Mesendoderm (in vitro differentiated cells): ENCODE measurements at regions not wholly inside any gene's neighbourhood (a gene's known extent, or its start where the extent isn't known, plus 50 kb on each side); places are given as distances from the start of the nearest gene placed in this dataset.

Experiments used
- DNase-seq: peaks from one replicate; pipeline ENCODE4 v3.0.0; 2013
- H2AK5ac ChIP-seq: 2 replicates; pipeline ENCODE4 v1.6.1; 2013; ENCODE audit warnings: low read length, inconsistent platforms
- H2BK120ac ChIP-seq: 2 replicates; pipeline ENCODE4 v1.6.1; 2013; ENCODE audit warnings: low read depth, mild to moderate bottlenecking, low read length, moderate library complexity, mixed read lengths
- H2BK15ac ChIP-seq: replicated peaks from 2 replicates; pipeline ENCODE4 v1.6.1; 2013; ENCODE audit warnings: low read depth, mild to moderate bottlenecking, moderate library complexity
- H2BK5ac ChIP-seq: 2 replicates; pipeline ENCODE4 v1.6.1; 2013; ENCODE audit warnings: low read length, inconsistent platforms
- H3K18ac ChIP-seq: 2 replicates; pipeline ENCODE4 v1.6.1; 2013; ENCODE audit warnings: mild to moderate bottlenecking, low read length, mixed read lengths
- H3K23ac ChIP-seq: one replicate; pipeline ENCODE4 v1.6.1; 2013; ENCODE audit warnings: low read length
- H3K27ac ChIP-seq: 2 replicates; pipeline ENCODE4 v1.5.1; 2013; ENCODE audit warnings: low read depth, mild to moderate bottlenecking, inconsistent platforms, low read length, moderate library complexity
- H3K27me3 ChIP-seq: 2 replicates; pipeline ENCODE4 v1.6.1; 2013; ENCODE audit warnings: low read length, control low read depth, mild to moderate bottlenecking, inconsistent platforms; ENCODE audit not compliant: insufficient read depth, poor library complexity
- H3K36me3 ChIP-seq: 2 replicates; pipeline ENCODE4 v1.6.1; 2013; ENCODE audit warnings: low read length, inconsistent platforms; ENCODE audit not compliant: control insufficient read depth, insufficient read depth
- H3K4ac ChIP-seq: one replicate; pipeline ENCODE4 v1.6.1; 2013; ENCODE audit warnings: low read depth, mild to moderate bottlenecking, low read length, moderate library complexity
- H3K4me1 ChIP-seq: 2 replicates; pipeline ENCODE4 v1.6.1; 2013; ENCODE audit warnings: low read depth, low read length, inconsistent platforms; ENCODE audit not compliant: control insufficient read depth
- H3K4me2 ChIP-seq: 2 replicates; pipeline ENCODE4 v1.6.1; 2013; ENCODE audit warnings: low read length
- H3K4me3 ChIP-seq: 2 replicates; pipeline ENCODE4 v1.5.1; 2013; ENCODE audit warnings: mild to moderate bottlenecking, low read length
- H3K56ac ChIP-seq: one replicate; pipeline ENCODE4 v1.6.1; 2013; ENCODE audit warnings: low read length
- H3K79me1 ChIP-seq: 2 replicates; pipeline ENCODE4 v1.6.1; 2013; ENCODE audit warnings: low read length, inconsistent platforms
- H3K79me2 ChIP-seq: 2 replicates; pipeline ENCODE4 v1.6.1; 2013; ENCODE audit warnings: mild to moderate bottlenecking, low read length; ENCODE audit not compliant: control insufficient read depth, insufficient read depth
- H3K9ac ChIP-seq: 2 replicates; pipeline ENCODE4 v1.6.1; 2013; ENCODE audit warnings: low read length, inconsistent platforms
- H4K5ac ChIP-seq: one replicate; pipeline ENCODE4 v1.6.1; 2013; ENCODE audit warnings: low read length
- H4K8ac ChIP-seq: one replicate; pipeline ENCODE4 v1.6.1; 2013; ENCODE audit warnings: low read depth, mild to moderate bottlenecking, control low read depth, low read length, moderate library complexity
- WGBS: extraction: QIAGEN DNeasy Blood & Tissue Kit; methylation state at CpG from one replicate; pipeline ENCODE4 v1.1.7; 2013; ENCODE audit warnings: low lambda C conversion rate, missing lambda C conversion rate; ENCODE audit not compliant: insufficient coverage; ENCODE audit errors: extremely low coverage; 5-methylcytosine and 5-hydroxymethylcytosine counted together

GRCh38 chr18:51433881-51434280 is 236.4 kb upstream of the MEX3C start:
- H3K27me3 ChIP-seq: no peaks in the 10 kb centered on the region
- H3K4me1 ChIP-seq: peaks cover 3% of the 10 kb centered on the region
- H3K18ac ChIP-seq: no peak overlapping the region
- no peak overlapping the region for H2BK5ac ChIP-seq
- H3K36me3 ChIP-seq: no peaks in the 10 kb centered on the region
- no peak overlapping the region for H4K5ac ChIP-seq
- H3K9ac ChIP-seq: no peak overlapping the region
- no peak overlapping the region for H3K56ac ChIP-seq
- H3K4me2 ChIP-seq: no peak overlapping the region
- H2BK15ac ChIP-seq: no peak overlapping the region
- no peak overlapping the region for H2AK5ac ChIP-seq
- H3K79me1 ChIP-seq: no peaks in the 10 kb centered on the region
- H2BK120ac ChIP-seq: no peak overlapping the region
- H3K79me2 ChIP-seq: no peaks in the 10 kb centered on the region
- no CpG with 5 or more reads among the region's 3 CpGs for WGBS
- H3K4ac ChIP-seq: no peak overlapping the region
- H4K8ac ChIP-seq: no peak overlapping the region
- H3K27ac ChIP-seq: no peak overlapping the region
- H3K23ac ChIP-seq: no peak overlapping the region
- no peak for DNase-seq
- H3K4me3 ChIP-seq: no peak overlapping the region

- Histone ChIP-seq H3K79me2 (no peaks in the 10 kb centered on the region), H3K4me3 (no peak overlapping the region), H3K23ac (no peak overlapping the region), H3K9ac (no peak overlapping the region), H3K27me3 (no peaks in the 10 kb centered on the region), H3K27ac (peak overlapping the region; percentile 36), H3K79me1 (no peaks in the 10 kb centered on the region), H3K4ac (peak overlapping the region; percentile 43), H2BK120ac (no peak overlapping the region), H3K4me1 (peaks cover 3% of the 10 kb centered on the region), H3K56ac (no peak overlapping the region), H4K8ac (no peak overlapping the region), H4K5ac (no peak overlapping the region), H3K18ac (no peak overlapping the region), H2AK5ac (no peak overlapping the region), H3K36me3 (no peaks in the 10 kb centered on the region), H3K4me2 (no peak overlapping the region), H2BK15ac (no peak overlapping the region), H2BK5ac (no peak overlapping the region)
- DNase-seq: no peak
- no CpG with 5 or more reads among the region's 13 CpGs for WGBS
These were observed 240.1 kb upstream of the MEX3C start for GRCh38 chr18:51437280-51438271.

GRCh38 chr18:51438797-51439350 is 241.4 kb upstream of the MEX3C start:
- Histone ChIP-seq H3K4ac (no peak overlapping the region), H3K79me1 (no peaks in the 10 kb centered on the region), H3K4me3 (no peak overlapping the region), H2BK15ac (no peak overlapping the region), H3K4me1 (peaks cover 3% of the 10 kb centered on the region), H3K23ac (no peak overlapping the region), H3K36me3 (no peaks in the 10 kb centered on the region), H3K79me2 (no peaks in the 10 kb centered on the region), H3K9ac (no peak overlapping the region), H3K27me3 (no peaks in the 10 kb centered on the region), H2AK5ac (no peak overlapping the region), H4K5ac (no peak overlapping the region), H2BK120ac (no peak overlapping the region), H3K56ac (no peak overlapping the region), H3K27ac (no peak overlapping the region), H3K4me2 (no peak overlapping the region), H2BK5ac (no peak overlapping the region), H3K18ac (no peak overlapping the region), H4K8ac (no peak overlapping the region)
- DNase-seq: no peak

GRCh38 chr18:51442012-51442411 is 244.5 kb upstream of the MEX3C start:
- Histone ChIP-seq H3K4me1 (peaks cover 3% of the 10 kb centered on the region), H3K9ac (no peak overlapping the region), H2BK5ac (no peak overlapping the region), H3K27ac (no peak overlapping the region), H4K5ac (no peak overlapping the region), H3K79me1 (no peaks in the 10 kb centered on the region), H3K4ac (no peak overlapping the region), H3K79me2 (no peaks in the 10 kb centered on the region), H3K4me2 (no peak overlapping the region), H2BK120ac (no peak overlapping the region), H2AK5ac (no peak overlapping the region), H3K23ac (no peak overlapping the region), H3K56ac (no peak overlapping the region), H3K18ac (no peak overlapping the region), H4K8ac (no peak overlapping the region), H3K27me3 (no peaks in the 10 kb centered on the region), H3K36me3 (no peaks in the 10 kb centered on the region), H2BK15ac (no peak overlapping the region), H3K4me3 (no peak overlapping the region)
- no peak for DNase-seq

- no peak overlapping the region for H2BK15ac ChIP-seq
- H3K9ac ChIP-seq: no peak overlapping the region
- no peaks in the 10 kb centered on the region for H3K4me1 ChIP-seq
- H4K5ac ChIP-seq: no peak overlapping the region
- no peak overlapping the region for H3K4me3 ChIP-seq
- H3K23ac ChIP-seq: no peak overlapping the region
- H3K18ac ChIP-seq: no peak overlapping the region
- no CpG with 5 or more reads among the region's 2 CpGs for WGBS
- DNase-seq: no peak
- H3K4me2 ChIP-seq: no peak overlapping the region
- H3K36me3 ChIP-seq: no peaks in the 10 kb centered on the region
- no peak overlapping the region for H4K8ac ChIP-seq
- H3K27me3 ChIP-seq: no peaks in the 10 kb centered on the region
- no peak overlapping the region for H3K4ac ChIP-seq
- no peaks in the 10 kb centered on the region for H3K79me1 ChIP-seq
- no peak overlapping the region for H2BK5ac ChIP-seq
- no peak overlapping the region for H3K27ac ChIP-seq
- H3K79me2 ChIP-seq: no peaks in the 10 kb centered on the region
- no peak overlapping the region for H2AK5ac ChIP-seq
- H2BK120ac ChIP-seq: no peak overlapping the region
- no peak overlapping the region for H3K56ac ChIP-seq
These were observed 249.2 kb upstream of the MEX3C start for GRCh38 chr18:51446571-51447210.
